GM21786 (cell line): ENCODE measurements at regions not wholly inside any gene's neighbourhood (a gene's known extent, or its start where the extent isn't known, plus 50 kb on each side); places are given as distances from the start of the nearest gene placed in this dataset.
"Not testable (repeated sequence)": the region's sequence is repeated elsewhere in the genome, so short reads cannot be mapped to it uniquely, and the experiment has no call there.

Experiments
- ATAC-seq: cut with Tn5 transposase; IDR thresholded peaks from one replicate; pipeline ENCODE4 v1.9.1; 2021; ENCODE audit not compliant: unreplicated experiment

- no peak for ATAC-seq
Measured at GRCh38 chr12:73632661-73633060, 905.0 kb upstream of the ATXN7L3B start.

GRCh38 chr12:73639397-73639796, 898.2 kb upstream of the ATXN7L3B start:
- not testable (repeated sequence) for ATAC-seq

GRCh38 chr12:73656375-73656774, 881.3 kb upstream of the ATXN7L3B start:
- ATAC-seq = no peak

GRCh38 chr12:73659802-73660201, 877.8 kb upstream of the ATXN7L3B start:
- ATAC-seq = no peak

GRCh38 chr12:73665193-73665592, 872.4 kb upstream of the ATXN7L3B start:
- no peak for ATAC-seq

GRCh38 chr12:73671550-73671949, 866.1 kb upstream of the ATXN7L3B start:
- ATAC-seq = not testable (repeated sequence)

- no peak for ATAC-seq
Measured at GRCh38 chr12:73677520-73678291, 859.9 kb upstream of the ATXN7L3B start.

GRCh38 chr12:73678335-73678734, 859.3 kb upstream of the ATXN7L3B start:
- ATAC-seq = no peak

GRCh38 chr12:73699318-73699717, 838.3 kb upstream of the ATXN7L3B start:
- ATAC-seq = no peak

- ATAC-seq = no peak
Measured at GRCh38 chr12:73714655-73715054, 823.0 kb upstream of the ATXN7L3B start.

GRCh38 chr12:73716143-73716542, 821.5 kb upstream of the ATXN7L3B start:
- not testable (repeated sequence) for ATAC-seq

GRCh38 chr12:73719223-73719622, 818.4 kb upstream of the ATXN7L3B start:
- no peak for ATAC-seq

- ATAC-seq = no peak
Measured at GRCh38 chr12:73726881-73727280, 810.8 kb upstream of the ATXN7L3B start.

GRCh38 chr12:73731658-73732057, 806.0 kb upstream of the ATXN7L3B start:
- ATAC-seq = no peak

GRCh38 chr12:73769337-73769736, 768.3 kb upstream of the ATXN7L3B start:
- ATAC-seq = no peak

- ATAC-seq = no peak
Measured at GRCh38 chr12:73798523-73798922, 739.1 kb upstream of the ATXN7L3B start.

GRCh38 chr12:73815072-73815645, 722.5 kb upstream of the ATXN7L3B start:
- ATAC-seq = no peak

GRCh38 chr12:73817161-73817560, 720.5 kb upstream of the ATXN7L3B start:
- ATAC-seq = no peak

GRCh38 chr12:73833746-73834145, 703.9 kb upstream of the ATXN7L3B start:
- ATAC-seq = no peak

- no peak for ATAC-seq
Measured at GRCh38 chr12:73841963-73842362, 695.7 kb upstream of the ATXN7L3B start.

- ATAC-seq = no peak
Measured at GRCh38 chr12:73863546-73863945, 674.1 kb upstream of the ATXN7L3B start.

- ATAC-seq = no peak
Measured at GRCh38 chr12:73867147-73867546, 670.5 kb upstream of the ATXN7L3B start.

GRCh38 chr12:73877291-73877690, 660.3 kb upstream of the ATXN7L3B start:
- ATAC-seq = not testable (repeated sequence)
